NCI-H82 (cell line): ENCODE measurements at regions not wholly inside any gene's neighbourhood (a gene's known extent, or its start where the extent isn't known, plus 50 kb on each side); places are given as distances from the start of the nearest gene placed in this dataset.

Experiments
- DNase-seq: peaks from one replicate; lab custom pipeline; 2025; lab: John Stamatoyannopoulos, UW

DNA sequence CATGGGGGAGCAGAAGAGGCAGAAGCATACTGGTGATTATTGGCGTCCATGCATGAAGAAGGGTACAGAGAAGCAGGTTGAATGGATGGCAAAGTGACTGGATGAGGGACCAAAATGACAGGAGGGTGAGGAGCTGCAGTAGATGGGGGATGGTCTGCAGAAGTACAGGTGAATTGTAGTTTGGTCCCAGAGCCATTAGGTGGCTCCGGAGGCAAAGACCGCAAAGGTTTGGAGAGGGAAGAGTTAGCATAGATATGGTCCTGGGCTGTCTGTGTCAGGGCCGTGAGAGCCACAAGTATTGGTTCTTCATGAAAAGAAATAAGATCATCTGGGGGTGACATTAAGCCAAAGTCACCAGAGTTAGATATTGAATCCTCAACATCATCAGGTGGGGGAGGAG lies 59.0 kb upstream of the ZNF726 start:
- DNase-seq, result no peak

DNA sequence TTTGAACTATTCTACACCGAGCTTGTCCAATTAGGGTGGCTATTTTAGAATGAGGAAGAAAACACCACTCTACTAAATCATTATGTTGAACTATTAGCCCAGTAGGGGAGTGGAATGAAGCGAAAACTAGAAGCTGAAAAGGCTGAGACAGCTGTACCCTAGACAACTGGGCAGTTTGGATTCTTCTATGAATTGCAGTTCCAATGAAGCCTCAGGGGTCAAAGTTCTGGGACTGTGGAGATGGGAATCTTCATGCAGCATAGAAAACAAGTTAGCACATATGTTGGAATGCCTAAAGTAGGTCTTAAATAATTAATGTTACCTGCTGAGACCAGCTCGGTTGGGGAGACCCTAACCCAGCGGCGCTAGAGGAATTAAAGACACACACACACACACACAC lies 62.7 kb upstream of the ZNF726 start:
- DNase-seq, result no peak

DNA sequence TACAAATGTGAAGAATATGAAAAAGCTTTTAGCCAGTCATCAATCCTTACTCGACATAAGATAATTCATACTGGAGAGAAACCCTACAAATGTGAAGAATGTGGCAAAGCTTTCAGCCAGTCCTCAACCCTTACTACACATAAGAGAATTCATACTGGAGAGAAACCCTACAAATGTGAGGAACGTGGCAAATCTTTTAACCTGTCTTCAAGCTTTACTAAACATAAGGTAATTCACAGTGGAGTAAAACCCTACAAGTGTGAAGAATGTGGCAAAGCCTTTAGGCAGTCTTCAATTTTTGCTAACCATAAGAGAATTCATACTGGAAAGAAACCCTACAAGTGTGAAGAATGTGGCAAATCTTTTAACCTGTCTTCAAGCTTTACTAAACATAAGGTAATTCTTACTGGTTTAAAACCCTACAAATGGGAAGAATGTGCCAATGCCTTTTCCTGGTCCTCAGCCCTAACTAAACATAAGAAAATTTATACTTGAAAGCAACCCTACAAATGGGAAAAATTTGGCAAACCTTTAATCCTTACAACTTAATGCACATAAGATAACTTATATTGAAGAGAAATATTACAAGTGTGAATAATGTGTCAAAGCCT lies 74.1 kb upstream of the ZNF681 start:
- no peak for DNase-seq

DNA sequence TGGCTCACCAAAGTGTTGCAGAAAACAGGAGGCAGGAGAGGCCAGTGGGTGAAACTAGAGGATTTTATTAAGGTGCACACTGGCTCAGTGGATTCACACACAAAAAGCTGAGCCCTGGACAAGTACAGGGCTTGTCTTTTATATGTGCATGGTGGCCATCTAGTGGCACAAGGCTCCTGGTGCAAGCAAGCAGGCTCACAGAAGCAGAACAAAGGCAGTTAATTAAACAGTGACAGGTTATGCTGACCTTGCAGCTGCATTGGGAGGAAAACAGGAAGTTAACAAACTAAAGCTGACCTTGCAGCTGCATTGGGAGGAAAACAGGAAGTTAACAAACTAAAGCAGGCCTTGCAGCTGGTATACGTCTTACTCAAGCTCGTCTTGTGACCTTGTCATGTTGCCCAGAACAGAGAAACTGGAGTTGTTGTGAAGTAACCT lies 65.3 kb upstream of the ZNF681 start:
- DNase-seq, result peak; percentile 43

DNA sequence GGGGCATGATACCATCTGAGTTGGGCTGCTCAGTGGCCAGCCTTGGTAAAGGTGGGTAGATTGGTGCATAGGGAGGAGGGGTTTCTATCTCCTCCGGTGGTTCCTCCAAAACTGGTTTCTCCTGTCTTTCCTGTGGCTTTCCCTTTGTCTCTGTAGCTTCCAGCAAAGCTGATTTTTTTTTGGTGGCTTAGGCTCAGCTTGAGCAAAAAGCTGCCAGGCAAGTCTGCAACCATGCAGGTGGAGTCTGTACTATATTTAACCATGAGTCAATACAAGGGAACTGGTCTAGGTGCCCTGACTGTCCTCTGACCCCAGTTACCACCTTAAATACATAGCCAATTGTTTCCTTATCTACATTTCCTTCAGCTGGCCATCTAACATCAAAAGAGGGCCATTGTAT lies 64.0 kb upstream of the ZNF681 start:
- no peak for DNase-seq

DNA sequence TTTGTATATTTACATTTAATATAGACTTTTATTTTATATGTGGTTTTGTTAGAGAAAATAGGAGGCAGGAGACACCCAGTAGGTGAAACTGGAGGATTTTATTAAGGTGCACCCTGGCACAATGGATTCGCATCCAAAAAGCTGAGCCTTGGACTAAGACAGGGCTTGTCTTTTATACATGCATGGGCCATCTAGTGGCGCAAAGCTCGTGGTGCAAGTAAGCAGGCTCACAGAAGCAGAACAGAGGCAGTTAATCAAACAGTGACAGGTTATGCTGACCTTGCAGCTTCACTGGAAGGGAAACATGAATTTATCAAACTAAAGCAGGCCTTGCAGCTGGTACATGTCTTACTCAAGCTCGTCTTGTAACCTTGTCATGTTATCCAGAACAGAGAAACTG lies 58.8 kb upstream of the ZNF681 start:
- peak; percentile 59 for DNase-seq

DNA sequence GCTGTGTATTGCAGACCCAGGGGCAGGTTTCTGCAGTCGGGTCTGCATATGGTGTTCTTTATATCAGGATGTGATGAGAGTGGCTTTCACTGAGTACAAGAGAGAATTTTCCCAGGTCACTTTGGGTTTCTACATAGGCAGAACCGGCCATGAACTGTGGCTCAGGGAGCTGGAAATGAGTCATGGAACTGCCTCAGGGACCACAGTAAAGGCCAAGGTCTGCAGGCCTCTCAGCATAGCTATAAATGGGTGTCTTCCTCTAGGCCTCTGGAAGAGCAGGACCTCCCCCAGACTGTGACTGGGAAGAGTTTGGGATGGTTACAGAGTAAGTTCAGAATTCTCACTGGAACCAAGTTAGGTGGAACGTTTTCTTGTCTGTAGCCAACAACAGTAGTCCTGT lies 51.8 kb upstream of the ZNF681 start:
- no peak for DNase-seq
